Activated T-cell treated with anti-CD3 and anti-CD28 coated beads for 1 hour (primary cell): ENCODE measurements at regions not wholly inside any gene's neighbourhood (a gene's known extent, or its start where the extent isn't known, plus 50 kb on each side); places are given as distances from the start of the nearest gene placed in this dataset.

ENCODE experiments used
- DNase-seq: peaks from one replicate; pipeline ENCODE4 v3.0.0-alpha.2; 2020; ENCODE audit warnings: low read depth

DNA sequence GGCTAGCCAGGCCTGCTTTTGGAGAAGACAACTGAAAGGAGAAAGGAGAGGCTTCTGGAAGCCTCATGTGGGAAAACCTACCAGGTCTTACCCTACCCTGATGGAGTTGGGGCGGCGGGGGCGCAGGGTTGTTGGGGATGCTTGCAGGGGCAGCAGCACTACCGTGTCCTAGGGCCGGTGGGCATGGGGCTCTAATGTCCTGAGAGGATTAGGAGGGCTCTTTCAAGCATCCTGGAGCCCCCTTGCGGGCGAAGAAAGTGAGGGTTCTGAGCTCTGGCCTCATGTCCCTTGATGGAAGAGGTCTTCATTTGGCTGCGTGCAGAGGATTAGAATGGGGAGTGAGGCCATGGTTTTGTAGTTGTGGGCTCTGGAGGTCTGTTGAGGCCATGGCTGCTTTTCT lies 86.9 kb upstream of the PITX1 start:
- no peak for DNase-seq

- no peak for DNase-seq
Observed at GRCh38 chr5:135119481-135119880, 85.5 kb upstream of the PITX1 start.

DNA sequence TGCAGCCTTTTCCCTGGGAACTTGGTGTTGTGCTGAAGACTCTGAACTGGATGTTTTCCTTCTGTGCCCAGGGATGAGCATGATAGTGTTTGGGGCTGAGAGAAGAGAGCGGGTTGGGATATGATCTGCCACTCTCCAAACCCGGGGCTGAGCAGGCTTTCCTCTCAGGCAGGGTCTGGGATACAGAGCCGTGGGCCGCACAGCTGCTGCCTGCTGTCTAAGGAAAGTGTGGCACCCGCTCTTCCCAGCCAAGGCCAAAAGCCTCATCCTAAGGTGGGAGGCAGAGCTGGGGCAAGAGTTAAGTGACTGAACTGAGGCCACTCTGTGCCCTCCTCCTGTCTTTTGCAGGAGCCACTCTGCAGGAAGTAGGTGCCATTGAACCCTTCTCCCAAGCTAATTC lies 83.6 kb upstream of the PITX1 start:
- DNase-seq = no peak

GRCh38 chr5:135116160-135116561 lies 82.1 kb upstream of the PITX1 start:
- no peak for DNase-seq

DNA sequence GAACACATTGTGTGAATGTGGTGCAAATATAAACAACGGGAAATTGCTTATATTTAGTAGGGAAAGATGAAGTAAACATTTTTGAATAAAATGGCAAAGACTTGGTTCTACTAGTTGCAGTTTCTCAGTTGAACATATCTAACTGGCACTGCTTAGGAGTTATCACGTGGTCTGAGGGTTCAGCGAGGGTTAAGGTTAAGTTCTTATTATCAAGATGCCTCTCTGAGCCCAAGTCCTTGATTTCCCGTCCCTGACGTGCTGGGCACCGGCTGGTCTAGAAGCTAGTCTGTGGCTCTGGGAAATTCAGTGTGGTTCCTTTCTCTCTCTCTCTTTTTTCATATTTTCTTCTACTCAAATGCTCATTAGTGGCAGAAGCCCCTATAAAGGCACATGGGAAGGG lies 81.6 kb upstream of the PITX1 start:
- DNase-seq = no peak

- no peak for DNase-seq
Observed at GRCh38 chr5:135114759-135115158, 80.7 kb upstream of the PITX1 start.

DNA sequence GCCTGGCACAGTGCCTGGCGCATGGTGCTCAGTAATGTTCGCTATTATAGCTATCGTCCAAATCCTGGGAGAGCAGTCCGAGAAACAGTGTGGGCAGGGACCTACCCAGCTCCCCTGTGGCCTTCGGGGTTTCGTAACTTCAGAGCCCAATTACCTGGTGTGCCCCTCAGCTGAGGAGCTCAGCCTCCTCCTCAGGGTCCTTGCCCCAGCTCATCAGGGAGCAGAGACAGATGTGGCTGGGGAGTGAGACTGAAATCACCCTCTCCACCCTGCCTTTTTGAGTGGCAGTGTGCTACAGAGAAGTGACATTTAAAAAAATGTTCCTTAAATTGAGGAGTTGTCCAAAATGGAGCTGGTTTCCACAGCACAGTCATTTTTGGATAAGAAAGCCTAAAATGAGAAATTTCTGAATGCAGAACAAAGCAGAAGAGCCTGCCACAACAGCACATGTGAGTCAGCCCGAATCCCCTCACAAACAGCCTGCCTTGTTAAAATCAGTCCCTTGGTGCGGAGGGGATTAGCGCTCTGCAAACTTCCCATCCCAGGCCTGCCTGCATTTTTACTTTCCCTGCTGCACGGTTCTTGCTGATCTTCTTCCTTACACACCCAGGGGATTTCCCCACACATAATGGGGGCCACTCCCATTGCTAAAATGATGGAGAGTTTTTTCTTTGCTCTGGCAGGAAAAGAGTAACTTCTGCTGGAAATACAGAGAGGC lies 78.1 kb upstream of the PITX1 start:
- no peak for DNase-seq

GRCh38 chr5:135110785-135111596 lies 77.0 kb upstream of the PITX1 start:
- no peak for DNase-seq

GRCh38 chr5:135108992-135109391 lies 75.0 kb upstream of the PITX1 start:
- no peak for DNase-seq

GRCh38 chr5:135108569-135108968 lies 74.5 kb upstream of the PITX1 start:
- no peak for DNase-seq

DNA sequence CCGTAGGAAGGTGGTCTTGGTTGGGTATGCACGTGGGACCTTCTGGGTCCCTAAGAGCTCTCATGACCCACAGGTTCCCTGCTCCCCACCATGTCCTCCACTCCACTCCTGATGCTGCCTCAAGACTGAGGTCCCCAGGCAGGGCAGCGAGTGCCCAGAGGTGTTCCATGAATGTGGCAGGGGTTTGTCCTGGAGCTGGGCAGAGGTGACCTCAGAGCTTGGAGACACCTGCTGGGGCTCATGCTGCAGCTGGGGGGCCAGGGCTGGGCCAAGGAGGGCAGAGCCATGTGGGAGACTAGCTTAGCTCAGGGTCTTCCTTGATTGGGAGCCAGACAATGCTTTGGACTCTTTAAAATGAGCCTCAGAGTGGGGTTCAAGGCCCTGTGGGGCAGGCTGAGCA lies 74.0 kb upstream of the PITX1 start:
- no peak for DNase-seq

- DNase-seq = no peak
Observed at GRCh38 chr5:135106610-135107471, 72.8 kb upstream of the PITX1 start.

DNA sequence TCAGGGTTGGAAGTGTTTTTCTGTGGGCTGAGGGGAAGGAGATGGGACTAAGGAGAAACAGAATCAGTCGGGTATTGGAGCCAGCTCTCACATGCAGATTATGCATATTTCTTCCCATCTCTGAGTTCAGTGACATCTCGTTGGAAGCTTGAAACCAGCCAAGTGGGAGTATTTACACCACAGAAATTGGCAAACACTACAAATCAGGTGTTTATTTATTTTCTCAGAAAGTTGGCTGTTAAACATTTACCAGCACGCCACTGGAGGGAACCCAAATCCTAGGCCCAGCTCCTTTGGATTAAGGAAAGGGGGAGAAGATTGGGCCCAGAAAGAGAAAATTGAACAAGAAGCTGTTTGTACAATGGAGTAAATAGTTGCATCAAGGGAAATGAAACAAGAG lies 72.1 kb upstream of the PITX1 start:
- no peak for DNase-seq

DNA sequence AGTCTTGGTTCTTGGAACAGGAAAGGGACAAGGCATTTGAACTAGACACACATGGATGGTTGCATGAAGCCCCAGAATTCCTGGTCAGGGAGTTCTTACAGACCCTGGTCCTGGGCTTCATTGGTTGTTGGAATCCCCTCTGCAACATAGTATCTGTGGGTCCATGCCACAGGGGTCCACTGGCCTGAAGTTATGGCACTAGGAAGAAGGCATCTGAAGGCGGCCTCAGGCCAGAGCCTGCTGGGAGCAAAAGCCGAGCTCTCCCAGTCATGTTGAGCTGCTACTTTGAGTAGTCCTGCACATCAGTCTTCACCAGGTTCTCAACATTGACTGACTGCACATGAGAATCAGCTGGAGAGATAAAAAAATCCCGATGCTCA lies 71.1 kb upstream of the PITX1 start:
- no peak for DNase-seq

DNA sequence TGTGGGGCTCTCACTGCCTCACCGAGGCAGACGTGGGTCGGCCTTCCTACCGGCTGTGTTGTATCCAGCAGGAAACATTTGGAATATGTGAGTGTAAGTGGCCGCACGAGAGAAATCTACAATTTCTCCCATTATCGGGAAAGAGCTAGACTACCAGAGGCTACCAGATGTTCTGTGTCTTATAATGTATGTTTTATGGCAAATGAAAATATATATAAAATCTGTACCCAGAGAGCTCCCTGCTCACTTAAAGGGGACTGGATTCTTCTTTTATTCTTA lies 69.5 kb upstream of the PITX1 start:
- no peak for DNase-seq

- DNase-seq = no peak
Observed at GRCh38 chr5:135102716-135103574, 68.9 kb upstream of the PITX1 start.

- no peak for DNase-seq
Observed at GRCh38 chr5:135100431-135100830, 66.4 kb upstream of the PITX1 start.

DNA sequence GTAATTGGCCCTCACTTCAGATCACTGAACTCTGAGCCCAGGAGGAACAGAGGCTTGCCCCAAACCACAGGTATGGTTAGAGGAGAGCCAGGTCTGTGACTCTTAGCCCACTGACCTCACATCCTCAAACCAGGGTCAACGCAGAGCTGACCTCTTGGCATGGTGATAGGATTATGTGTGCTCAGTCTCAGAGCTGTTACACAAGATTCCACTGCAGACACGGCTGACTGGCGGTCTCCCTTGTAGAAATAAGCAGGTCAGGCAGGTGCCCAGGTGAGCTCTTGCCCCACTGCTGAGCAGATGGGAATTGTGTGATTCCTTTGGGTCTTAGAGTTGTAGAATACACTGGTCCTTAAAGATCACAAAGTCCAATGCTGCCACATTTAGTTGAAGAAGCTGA lies 66.0 kb upstream of the PITX1 start:
- no peak for DNase-seq

DNA sequence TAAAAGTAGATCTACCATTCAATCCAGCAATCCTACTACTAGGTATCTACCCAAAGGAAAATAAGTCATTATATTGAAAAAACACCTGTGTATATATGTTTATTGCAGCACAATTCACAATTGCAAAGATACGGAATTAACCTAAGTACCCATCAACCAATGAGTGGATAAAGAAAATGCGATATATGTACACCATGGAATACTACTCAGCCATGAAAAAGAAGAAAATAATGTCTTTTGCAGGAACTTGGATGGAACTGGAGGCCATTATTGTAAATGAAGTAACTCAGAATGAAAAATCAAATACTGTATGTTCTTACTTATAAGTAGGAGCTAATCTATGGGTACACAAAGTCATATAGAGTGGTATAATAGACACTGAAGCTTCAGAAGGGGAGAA lies 63.4 kb upstream of the PITX1 start:
- no peak for DNase-seq

GRCh38 chr5:135095871-135096270 lies 61.8 kb upstream of the PITX1 start:
- DNase-seq = no peak

- no peak for DNase-seq
Observed at GRCh38 chr5:135095052-135095715, 61.2 kb upstream of the PITX1 start.
